ENCODE measurements at regions not wholly inside any gene's neighbourhood (a gene's known extent, or its start where the extent isn't known, plus 50 kb on each side); places are given as distances from the start of the nearest gene placed in this dataset.

DNA sequence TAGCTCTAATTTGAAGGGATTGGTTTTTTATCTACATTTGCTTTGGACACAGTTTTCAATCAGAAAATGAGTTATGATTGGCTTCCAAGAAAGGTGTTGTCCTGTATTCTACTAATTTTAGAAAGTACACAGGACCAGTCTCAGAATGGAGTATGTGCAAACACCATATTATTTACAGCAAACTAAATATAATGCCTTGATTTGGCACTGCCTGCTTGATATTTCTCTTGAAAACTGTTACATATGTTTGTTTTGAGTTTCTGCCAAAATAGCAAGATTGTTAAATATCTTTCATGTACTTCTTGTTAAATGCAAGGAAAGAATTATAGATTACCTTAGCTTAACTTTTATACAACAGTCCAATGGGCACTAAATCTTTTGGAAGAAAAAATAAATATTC is 694.9 kb downstream of the KCNJ3 start:
- TF ChIP-seq, protein P1, sequence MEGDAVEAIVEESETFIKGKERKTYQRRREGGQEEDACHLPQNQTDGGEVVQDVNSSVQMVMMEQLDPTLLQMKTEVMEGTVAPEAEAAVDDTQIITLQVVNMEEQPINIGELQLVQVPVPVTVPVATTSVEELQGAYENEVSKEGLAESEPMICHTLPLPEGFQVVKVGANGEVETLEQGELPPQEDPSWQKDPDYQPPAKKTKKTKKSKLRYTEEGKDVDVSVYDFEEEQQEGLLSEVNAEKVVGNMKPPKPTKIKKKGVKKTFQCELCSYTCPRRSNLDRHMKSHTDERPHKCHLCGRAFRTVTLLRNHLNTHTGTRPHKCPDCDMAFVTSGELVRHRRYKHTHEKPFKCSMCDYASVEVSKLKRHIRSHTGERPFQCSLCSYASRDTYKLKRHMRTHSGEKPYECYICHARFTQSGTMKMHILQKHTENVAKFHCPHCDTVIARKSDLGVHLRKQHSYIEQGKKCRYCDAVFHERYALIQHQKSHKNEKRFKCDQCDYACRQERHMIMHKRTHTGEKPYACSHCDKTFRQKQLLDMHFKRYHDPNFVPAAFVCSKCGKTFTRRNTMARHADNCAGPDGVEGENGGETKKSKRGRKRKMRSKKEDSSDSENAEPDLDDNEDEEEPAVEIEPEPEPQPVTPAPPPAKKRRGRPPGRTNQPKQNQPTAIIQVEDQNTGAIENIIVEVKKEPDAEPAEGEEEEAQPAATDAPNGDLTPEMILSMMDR (conservative IDR thresholded peaks at IDR 0.05; ENCODE audit: low read length): no peak
- TF ChIP-seq EZH2phosphoT487 (IDR thresholded peaks at IDR 0.05; ENCODE audit: borderline replicate concordance, low read depth, low read length): no peak
